Astrocyte of the spinal cord (primary cell): ENCODE measurements at regions not wholly inside any gene's neighbourhood (a gene's known extent, or its start where the extent isn't known, plus 50 kb on each side); places are given as distances from the start of the nearest gene placed in this dataset.
"Not testable (repeated sequence)": the region's sequence is repeated elsewhere in the genome, so short reads cannot be mapped to it uniquely, and the experiment has no call there.

Experiments used
- DNase-seq: peaks from one replicate; pipeline ENCODE4 v3.0.0; 2011; ENCODE audit warnings: low read depth, low spot score
- H3K4me3 ChIP-seq: 2 replicates; pipeline ENCODE4 v1.5.1; 2011; ENCODE audit warnings: low read depth, mild to moderate bottlenecking, low read length, moderate library complexity
- in situ Hi-C: cut with HindIII; loops from 2 replicates; pipeline ENCODE4 v1.10.0; 2017; ENCODE audit warnings: low sequenced_read_pairs
- TF ChIP-seq, protein P1 (sequence below): IDR thresholded peaks from 2 replicates; pipeline ENCODE4 v1.5.1; 2012; ENCODE audit warnings: low read depth, mild to moderate bottlenecking, low read length, inconsistent platforms

DNA sequence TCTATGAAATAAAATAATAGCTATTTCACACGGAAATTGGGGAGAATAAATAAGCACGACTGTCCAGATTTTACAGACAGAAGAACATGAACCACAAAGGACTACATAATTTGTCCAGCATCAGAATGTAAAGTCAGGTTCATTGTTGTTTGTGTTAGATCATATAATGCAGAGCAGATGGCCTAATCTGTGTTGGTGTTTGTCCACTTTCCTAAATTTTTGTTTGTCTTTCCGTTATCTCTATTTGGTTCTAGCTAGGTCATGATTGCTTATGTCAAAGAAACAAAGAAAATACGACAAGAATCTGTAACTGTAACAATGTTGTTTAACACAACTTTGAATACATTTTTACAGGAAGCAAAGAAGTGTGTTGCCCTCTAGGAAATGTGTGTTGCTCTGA is 75.6 kb upstream of the ANKRD28 start:
- TF ChIP-seq, protein P1, sequence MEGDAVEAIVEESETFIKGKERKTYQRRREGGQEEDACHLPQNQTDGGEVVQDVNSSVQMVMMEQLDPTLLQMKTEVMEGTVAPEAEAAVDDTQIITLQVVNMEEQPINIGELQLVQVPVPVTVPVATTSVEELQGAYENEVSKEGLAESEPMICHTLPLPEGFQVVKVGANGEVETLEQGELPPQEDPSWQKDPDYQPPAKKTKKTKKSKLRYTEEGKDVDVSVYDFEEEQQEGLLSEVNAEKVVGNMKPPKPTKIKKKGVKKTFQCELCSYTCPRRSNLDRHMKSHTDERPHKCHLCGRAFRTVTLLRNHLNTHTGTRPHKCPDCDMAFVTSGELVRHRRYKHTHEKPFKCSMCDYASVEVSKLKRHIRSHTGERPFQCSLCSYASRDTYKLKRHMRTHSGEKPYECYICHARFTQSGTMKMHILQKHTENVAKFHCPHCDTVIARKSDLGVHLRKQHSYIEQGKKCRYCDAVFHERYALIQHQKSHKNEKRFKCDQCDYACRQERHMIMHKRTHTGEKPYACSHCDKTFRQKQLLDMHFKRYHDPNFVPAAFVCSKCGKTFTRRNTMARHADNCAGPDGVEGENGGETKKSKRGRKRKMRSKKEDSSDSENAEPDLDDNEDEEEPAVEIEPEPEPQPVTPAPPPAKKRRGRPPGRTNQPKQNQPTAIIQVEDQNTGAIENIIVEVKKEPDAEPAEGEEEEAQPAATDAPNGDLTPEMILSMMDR, result no peak
- H3K4me3 ChIP-seq, result no peak overlapping the region
- in situ Hi-C loops, result no loop called here
- no peak for DNase-seq

DNA sequence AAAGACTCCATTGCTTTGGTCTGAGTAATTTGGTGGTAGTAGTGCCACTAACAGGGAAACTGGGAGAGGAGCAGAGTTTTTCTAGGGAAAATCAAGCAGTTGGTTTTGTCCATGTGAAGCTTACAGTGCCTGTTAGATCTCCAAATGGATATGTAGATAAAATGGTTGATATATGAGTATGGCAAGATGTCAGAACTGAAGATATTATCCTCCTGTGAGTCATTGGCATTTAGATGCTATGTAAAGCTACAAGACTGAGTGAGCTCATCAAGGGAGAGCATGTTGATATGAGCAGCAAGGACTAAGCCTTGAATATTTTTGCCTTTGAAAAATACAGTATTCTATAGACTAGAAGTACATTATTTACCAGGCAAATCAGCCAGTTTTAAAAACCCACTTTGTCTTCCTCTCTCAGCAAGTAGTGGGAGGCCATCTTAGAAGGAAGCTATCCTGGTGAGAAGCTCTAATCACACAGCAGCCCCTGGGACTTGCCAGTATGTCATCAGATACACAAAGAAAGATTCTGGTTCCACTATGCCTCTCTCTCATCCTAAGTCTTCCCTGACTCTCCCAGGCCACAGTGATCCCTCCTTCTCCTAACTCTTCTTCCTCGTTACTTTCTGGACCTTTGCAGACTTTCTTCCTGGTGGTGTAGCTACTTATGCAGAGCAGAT is 77.4 kb upstream of the ANKRD28 start:
- TF ChIP-seq, protein P1, result no peak
- DNase-seq, result peak; percentile 56
- H3K4me3 ChIP-seq, result no peak overlapping the region
- in situ Hi-C loops, result no loop called here

GRCh38 chr3:15876669-15877068 is 78.9 kb upstream of the ANKRD28 start:
- H3K4me3 ChIP-seq, result no peak overlapping the region
- in situ Hi-C loops, result no loop called here
- no peak for DNase-seq
- TF ChIP-seq, protein P1, result no peak

GRCh38 chr3:15877813-15878212 is 80.0 kb upstream of the ANKRD28 start:
- TF ChIP-seq, protein P1, result no peak
- no peak for DNase-seq
- in situ Hi-C loops, result no loop called here
- no peak overlapping the region for H3K4me3 ChIP-seq

DNA sequence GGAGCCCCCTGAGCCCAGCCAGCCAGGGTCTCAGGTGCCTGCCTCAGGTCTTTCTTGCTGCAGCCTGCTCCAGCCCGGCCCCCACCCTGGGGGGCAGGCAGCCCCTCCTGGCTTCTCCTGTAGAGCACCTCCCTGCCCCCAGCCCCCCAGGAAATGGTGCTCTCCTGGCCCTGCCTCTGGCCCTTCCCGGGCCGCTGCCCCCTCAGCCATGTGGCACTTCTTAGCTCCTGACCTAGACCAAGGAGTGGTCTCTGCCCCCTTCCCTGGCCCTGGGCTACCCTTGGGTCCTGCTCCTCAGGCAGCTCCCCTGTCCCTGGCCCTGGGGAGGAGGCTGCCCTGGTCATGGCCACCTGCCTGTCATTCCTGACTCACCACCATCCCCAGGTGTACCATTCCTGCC is 82.0 kb upstream of the ANKRD28 start:
- DNase-seq, H3K4me3 ChIP-seq, in situ Hi-C loops: not testable (repeated sequence)

- no peak overlapping the region for H3K4me3 ChIP-seq
- in situ Hi-C loops, result no loop called here
- TF ChIP-seq, protein P1, result no peak
- DNase-seq, result no peak
These were observed 84.8 kb upstream of the ANKRD28 start for GRCh38 chr3:15882577-15882976.

- in situ Hi-C loops, result no loop called here
- H3K4me3 ChIP-seq, result no peak overlapping the region
- TF ChIP-seq, protein P1, result no peak
- no peak for DNase-seq
These were observed 86.4 kb upstream of the ANKRD28 start for GRCh38 chr3:15884132-15884531.
